ENCODE measurements at regions not wholly inside any gene's neighbourhood (a gene's known extent, or its start where the extent isn't known, plus 50 kb on each side); places are given as distances from the start of the nearest gene placed in this dataset.

DNA sequence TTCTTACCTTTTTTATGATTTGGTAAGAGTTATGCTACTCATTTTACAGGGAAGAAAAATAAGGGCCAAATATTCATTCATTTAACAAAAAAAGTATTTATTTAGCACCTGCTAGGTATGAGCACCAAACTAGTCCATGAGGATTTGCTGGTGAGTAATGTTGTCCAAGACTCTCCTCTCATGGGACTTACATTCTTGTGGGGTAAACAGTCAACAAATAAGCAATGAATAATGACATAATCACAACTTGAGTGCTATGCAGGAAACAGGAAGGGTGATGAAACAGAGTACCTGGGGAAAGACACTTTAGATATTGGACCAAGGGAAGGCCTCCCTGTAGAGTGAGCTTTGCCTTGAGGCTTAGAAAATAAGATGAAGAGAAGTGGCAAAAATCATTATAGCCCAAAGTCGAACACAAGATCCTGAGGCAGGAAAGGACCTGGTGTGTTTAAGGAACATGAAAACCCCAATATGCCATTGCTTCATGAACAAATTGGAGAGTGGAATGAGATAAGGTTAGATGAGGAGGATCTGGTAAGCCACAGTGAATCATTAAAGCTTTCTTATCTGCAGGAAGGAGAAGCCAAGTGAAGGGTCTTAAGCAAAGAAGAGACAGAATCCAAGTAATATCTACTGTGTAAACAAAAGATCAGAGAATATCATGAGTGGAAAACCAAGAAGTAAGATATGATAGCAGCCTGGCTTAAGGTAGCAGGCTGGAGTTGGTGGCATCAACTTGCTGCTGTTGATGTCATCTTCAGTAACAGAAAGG is 294.5 kb upstream of the NBEA start:
- no peak for DNase-seq

DNA sequence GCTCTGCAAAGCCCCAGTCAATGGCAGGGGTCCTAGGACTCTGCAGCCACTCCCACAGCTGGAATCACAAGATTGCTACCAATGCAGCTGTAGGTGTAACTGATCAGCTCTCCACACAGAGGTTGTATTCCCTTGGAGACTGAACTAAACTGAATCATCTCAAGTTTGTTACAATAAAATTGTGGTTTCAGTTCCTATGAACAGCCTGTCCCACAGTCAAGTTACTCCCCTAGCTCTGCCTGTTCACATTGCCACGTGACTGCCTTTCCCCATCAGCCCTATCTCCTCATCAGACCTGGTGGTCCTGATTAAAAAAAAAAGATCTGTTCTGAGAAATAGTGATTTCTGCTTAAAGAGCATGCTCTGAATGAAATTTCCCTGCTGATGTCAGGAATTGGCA is 287.9 kb upstream of the NBEA start:
- DNase-seq: no peak

DNA sequence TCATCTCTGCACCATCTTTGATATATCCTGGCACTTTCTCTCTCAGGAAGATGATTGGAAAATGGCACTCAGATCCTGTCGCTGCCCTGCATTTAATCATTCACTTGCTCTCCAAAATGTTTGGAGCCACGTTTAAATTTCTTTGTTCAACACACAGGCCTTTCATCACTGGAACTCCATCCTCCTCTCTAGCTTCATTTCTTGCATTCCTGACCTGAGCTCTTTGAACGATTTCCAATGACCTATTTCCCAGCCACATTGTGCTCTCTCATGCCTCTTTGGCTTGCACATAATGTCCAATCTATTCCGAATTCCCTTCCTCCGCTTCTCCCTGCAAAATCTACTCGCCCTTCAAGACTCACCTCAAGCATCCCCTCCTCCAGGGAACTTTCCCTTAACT is 287.4 kb upstream of the NBEA start:
- no peak for DNase-seq

DNA sequence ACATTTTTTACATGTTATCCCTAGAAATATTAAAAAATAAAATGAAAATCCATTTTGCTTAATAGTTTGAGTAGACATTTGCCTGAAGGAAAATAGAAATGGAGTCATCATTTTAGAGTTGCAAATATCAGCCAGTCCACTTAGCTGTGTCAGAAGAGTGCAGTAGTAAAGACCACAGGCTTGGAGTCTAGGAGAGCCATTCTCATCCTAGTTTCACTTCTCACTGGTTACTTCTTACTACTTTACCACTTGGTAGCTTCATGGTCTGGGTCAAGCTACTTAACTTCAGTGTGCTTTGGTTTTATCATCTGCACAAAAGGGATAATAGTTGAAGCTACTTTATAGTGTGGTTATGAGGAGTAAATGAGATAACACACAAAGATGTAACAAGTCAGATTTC is 286.5 kb upstream of the NBEA start:
- no peak for DNase-seq

DNA sequence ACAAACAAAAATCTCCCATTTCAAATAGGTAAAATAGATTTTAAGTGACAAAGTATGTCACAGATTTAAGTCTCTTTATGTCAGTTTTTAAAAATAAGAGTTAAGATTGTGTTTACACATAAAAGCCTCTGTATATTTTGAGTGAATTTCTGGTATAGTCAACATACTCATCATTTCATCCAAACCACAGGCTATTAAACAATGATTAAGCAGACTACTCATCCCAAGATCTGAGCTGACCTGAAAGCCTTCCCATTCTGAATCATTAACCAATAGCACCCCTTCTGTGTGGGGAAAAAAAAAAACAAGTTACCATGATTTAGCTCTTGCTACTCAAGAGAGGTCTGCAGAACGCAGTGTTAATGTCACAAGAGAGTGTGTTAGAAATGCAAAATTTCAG is 284.4 kb upstream of the NBEA start:
- DNase-seq: no peak

DNA sequence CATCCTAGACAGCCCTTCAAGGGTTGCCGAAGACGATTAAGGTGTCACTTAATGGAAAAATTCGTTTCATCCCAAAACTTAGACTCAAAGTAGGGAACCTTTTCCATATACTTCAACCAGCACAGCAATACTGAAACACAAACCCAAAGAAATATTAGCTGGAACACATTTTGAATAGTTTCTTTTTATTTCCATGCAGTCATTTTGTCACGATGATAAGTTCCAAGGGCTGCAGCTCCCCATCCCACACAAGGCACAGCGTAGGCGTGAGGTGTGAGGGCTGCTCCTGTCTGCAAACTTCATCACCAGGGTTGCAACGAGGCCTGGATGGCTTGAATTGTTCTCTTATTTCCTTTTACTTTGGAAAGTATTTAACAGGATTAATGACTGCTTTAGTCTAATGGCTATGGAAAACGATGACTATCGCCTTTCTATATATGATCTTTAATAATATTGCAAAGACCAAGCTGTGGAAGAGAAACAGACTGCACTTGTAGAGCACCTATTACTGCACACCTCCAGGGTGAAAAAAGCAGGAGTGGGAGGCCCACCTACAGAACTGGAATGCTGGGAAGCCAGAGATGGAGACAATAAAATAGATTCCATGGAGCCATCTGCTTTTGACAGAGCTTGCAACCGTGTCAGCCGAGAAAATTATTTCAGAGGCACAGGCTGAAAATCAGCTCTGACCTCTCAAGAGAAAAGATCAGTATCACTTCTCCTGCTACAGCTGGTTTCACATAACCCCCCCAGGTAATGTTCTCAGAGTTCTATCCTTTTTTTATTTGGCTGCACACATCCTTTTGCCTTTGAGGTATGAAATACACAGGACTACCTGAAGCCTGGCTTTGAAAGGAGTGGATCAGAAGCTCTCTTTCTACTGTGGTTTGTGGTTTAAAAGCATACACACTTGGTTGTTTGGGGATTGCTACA is 274.5 kb upstream of the NBEA start:
- no peak for DNase-seq

DNA sequence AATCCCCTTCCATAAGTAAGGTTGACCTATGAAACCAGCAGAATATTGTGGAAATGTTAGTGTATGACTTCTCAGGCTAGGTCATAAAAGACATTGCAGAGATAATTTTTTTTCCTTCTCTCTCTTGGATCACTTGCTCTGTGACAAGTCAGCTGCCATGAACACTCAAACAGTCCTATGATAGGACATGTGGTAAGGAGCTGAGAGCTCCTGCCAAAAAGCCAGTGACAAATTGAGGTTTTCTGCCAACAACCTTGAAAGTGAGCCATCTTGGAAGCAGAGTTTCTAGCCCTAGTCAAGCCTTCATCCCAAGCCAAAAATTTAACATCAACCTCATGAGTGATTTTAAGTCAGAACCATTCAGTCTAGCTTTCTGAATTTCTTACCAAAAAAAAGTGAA is 270.9 kb upstream of the NBEA start:
- no peak for DNase-seq

DNA sequence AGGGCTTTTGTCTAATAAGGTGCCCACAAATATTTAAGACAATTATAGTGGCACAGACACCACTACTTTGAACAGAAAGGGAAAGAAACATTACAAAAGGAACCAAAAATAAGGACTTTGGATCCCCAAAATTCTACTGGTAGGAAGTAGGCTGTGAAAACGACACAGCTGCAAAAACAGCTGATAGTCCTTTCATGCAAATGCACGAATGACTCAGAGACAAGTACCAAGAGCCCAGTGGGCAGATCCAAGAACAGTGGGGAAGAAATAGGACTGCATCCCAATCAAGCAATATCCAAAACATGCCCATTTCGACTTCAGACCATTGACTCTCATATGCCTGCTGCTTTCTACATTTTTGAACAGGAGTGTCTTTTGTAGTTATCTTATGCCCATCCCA is 269.4 kb upstream of the NBEA start:
- DNase-seq: no peak

DNA sequence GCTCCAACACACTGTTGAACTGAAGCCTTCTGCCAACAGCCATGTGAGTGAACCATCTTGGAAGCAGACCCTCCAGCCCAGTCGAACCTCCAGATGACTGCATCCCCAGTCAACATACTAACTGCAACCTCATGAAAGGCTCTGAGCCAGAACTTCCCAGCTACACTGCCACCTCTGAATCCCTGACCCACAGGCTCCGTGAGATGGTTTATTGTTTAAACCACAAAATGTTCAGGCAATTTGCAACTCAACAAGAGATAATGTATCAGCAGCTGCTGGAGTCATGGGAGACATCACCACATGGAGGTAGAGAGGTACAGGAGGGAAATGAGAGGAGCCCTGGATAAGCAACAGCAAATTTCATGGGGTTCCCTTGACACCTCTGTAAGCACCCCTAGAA is 266.4 kb upstream of the NBEA start:
- DNase-seq: no peak

DNA sequence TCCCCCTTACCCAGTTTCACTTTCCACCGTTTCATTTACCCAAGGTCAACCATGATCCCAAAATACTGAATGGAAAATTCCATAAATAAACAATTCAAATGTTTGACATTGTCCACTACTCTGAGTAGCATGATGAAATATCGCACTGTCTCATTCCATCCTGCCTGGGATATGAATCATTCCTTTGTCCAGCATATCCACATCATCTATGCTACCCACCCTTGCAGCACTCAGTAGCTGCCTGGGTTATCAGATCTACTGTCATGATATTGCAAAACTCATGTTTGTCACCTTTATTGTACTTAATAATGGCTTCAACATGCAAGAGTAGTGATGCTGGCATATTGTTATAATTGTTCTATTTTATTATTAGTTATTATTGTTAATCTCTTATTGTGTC is 263.9 kb upstream of the NBEA start:
- no peak for DNase-seq

DNA sequence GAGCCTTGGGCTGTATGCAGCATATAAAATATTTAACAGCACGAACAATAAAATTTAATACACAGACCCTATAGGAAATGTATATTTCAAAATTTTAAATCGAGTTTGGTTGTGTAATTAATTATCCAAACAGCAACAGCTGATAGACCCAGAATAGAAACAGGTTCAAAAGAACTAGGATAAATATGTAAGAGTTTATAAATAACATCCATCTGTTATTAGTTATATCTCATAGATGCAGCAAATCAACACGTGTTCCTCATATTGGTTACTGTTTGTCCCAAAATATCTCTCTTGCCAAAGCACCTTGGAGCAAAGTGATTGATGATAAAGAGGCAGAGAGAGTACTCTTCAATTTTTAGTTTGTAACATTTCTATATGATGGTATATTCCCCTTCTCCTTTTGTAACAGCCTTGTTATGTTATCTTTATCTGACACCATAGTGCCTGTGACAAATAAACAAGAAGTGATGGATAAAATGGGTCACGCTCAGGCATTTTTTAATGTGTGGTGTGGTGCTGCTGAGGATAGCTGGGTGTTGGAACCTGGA is 260.6 kb upstream of the NBEA start:
- DNase-seq: no peak

DNA sequence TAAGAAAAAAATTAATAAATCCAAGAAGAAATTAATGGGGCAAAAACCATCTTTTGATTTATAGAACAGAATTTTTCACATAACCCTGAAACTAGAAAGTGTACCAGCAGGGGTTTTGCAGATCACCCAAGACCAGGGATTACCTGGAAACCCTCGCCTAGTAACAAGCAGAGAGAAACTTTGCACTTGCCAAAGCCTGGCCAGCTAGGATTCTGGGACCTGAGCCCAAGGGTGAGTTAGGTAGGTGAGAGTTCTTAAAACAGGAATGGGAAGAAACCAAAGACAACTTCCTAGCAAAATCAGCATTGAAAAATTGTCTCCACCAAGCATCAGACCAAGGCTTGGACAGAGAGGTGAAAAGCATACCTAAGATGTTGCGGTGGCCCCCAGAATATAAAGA is 247.0 kb upstream of the NBEA start:
- DNase-seq: no peak

DNA sequence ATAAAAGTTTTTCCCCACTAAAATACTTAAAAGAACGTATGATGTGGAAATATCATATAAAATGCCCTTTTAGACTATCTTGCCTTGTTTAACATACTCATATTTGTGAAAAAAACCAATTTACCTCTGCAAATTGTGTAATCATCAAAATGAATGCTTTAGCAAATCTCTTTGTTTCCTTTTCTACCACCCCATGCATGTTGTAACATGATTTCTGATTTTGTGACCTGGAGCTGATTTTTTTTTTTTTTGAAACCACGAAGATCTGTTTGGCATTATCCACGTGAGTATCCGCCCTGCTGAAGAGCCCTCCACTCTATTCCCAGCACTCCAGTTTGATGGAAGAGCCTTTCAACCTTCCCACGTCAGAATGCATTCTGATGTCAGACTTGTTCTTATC is 245.8 kb upstream of the NBEA start:
- no peak for DNase-seq

DNA sequence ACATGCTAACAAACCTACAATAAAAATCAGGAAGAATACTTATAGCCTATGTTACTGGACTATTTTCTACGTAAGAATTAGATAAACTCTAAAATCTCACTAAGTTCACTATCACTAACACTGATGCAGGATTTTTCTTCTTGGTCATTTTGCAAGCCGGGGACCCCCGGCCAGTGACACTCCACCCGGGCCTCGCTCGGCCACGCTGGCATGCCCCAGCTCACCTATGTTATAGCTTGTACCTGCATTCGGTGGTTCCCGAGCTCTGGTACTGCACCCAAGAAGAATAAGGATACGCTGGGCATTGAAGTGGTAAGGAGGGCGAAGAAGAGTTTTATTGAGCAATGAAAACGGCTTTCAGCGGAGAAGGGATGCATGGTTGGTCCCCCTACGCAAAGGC is 245.3 kb upstream of the NBEA start:
- no peak for DNase-seq

DNA sequence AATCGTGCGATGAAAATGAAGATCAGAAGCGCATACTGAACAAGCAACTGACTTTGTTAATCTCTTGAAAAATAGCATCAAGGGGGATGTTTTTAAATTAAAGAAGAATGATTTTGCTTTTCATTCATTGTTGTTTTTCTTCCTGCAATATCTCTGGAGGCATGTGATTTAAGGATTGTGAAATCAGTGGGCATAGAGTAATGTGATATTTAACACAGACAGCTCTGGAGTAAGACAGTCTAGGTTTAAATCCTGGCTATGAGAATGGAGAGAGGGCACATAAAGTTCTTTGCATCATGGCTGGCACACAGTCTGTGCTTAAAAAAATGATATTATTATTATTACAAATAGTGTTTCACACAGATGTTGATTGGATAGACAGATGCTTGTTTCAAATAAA is 243.1 kb upstream of the NBEA start:
- DNase-seq: no peak

DNA sequence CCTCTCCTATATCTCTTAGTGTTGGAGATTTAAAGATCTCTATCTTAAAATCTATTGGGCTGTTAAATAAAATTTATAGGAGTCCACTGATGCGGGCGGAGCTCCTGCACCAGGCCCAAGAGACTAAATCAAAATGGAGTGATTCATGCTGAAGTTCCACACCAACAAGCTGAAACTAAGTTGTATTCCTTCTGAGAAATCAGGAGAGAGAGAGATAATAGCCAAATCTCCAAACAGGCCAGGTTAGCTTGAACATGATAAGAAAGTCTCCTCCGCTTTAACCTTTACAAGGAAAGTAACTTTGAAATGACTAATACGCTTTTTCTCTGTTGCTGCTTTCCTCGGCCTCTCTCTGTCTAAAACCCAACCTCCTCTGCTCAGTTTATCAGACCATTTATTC is 241.9 kb upstream of the NBEA start:
- no peak for DNase-seq

DNA sequence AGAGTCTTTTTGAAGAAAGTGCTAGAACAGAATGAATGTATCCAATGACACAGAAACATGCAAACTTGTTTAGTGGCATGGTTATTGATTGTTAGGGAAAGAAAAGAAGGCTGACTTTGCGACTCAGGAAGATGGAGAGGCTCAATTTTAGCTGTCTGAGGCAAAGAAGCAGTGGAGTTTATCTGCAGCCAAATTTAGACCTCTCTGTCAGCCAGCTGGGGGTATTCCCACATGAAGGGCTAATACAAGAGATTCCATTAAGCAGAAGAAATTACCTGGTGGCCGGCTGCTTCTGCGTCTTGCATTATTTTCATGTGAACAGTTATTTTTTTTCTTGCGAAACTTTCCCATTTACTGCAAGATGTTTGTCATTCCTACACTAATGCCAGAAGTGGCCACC is 240.2 kb upstream of the NBEA start:
- DNase-seq: no peak

DNA sequence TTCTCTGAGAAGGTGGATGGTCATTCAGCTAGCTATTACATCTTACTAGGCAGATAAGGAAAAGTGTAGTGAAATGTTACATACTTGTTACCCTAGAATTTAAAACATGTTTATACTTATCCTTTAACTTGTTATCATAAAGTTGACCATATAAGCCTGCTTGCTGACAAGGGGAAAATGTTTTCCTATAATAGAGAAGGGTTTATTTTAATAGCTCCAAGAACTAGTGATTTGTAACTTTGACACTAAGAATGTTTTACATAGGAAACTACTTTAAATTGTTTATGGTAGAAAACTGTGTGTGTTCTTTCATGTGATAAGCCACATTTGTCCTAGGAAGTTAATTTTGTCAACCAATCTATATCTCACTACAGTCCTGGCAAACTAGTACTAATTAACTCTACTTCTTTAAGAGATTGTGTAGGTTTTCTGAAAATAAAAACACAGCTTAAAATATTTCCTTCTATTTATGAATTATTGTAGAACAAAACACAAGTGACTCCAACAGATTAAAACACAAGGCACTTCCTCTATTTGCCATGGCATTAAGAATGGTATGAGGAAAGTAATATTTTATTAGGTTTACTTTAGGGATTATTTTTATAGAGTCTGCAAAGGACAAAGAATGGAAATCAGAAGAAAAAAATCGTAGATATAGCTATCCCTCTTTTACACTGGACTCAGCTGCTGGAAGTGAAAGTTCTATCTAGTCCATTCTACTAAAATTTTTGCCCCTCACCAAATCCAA is 233.3 kb upstream of the NBEA start:
- no peak for DNase-seq

DNA sequence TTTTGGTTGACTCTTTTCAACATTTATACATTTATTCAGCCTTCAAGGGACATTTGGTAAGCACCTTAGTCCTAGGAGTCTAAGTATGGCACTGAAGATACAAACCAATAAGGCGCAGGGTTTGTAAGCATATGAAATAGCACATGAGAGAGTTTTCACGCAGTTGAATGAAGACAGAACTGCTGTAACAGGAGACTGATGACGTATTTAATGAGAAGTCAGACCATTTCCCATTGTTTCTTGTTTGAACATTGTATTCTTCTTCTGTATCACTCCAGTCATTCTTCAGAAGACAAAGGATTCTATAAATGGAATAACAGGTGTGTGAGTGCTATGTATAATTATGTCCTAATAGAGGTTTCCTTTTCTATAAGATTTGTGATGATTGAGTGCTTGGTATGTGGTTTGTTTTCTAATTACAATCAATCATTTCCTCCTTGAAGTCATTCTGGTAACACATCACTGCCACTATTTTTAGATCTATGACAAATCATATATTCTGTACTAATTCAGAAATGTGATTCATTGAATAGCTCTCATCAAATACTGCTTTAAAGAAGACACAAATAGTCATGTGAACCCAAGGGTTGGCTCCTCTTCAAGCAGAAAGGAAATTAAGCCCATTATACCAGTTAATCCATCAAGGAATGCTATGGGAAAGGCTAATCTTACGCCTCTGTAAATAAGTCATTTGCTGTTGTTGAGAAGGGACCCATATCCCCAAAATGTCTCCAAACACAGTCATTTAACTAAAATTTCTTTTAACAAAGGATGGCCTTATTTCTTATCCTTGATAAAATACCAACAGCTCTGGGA is 222.8 kb upstream of the NBEA start:
- DNase-seq: no peak

DNA sequence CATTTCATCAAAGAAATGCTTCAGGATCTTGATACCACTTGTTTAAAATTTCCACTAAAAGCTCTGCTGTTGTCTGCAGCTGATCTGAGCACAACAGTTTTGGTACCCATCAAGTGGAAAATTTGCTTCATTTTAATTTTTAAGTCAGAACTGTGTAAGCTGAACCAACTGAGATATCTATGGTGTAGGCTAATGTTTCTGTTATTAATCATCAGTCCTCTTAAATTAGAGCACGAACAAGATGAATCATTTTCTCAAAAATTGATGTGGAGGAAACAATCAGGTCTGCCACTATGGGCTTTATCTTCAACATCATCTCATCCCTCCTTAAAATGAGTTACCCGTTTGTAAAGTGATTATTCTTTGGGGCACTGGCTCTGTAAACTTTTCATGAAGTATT is 221.5 kb upstream of the NBEA start:
- DNase-seq: no peak

DNA sequence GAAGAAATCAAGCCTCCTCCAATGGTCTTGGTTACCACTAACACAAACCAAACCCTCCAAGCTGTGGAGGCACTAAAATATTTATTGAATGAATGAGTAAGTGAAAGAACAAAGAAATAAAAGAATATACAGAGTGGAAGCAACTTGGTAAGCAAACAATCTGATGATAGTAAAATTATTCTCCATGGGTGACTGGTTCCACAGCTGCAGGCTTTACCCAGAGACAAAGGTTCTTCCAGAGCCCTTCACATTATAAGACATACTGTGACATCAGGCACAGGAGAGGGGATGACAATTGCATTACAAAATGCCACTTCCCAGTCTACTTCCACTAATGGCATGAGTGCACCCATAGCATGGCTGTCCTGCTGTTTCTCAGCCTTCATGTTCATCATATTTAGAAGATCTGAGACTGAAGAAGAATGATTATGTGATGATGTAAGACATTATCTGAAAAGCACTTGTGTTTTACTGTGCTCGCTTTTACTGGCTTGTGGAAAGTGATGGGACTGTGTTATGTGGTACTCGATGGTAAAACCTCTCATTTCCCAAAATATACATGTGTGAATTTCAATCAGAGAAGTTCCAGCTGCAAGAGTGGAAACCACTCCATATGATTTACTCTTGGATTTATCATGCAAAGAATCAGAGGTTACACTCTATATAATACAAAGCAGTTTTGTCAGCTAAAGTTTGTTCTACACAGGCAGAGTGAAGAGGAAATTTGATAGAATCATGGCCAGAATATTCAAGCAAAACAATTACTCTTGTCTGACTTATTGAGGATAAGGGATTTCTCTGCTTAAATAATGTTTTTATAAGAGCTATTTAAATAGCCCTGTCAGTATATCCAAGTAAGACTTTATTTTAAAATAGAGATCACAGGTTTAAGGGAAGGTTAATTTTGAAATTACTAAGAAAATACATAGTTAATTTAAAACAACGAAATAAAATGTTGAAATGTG is 220.2 kb upstream of the NBEA start:
- no peak for DNase-seq

All from activated CD8-positive, alpha-beta memory T cell treated with anti-CD3 and anti-CD28 coated beads, Interleukin-2, amount 50 U/mL, for 48 hours (primary cell).